HG02970 (cell line): ENCODE measurements at regions not wholly inside any gene's neighbourhood (a gene's known extent, or its start where the extent isn't known, plus 50 kb on each side); places are given as distances from the start of the nearest gene placed in this dataset.

Experiments used
- ATAC-seq: cut with Tn5 transposase; IDR thresholded peaks from one replicate; pipeline ENCODE4 v1.9.1; 2021; ENCODE audit warnings: mild to moderate bottlenecking, moderate library complexity, moderate number of reproducible peaks; ENCODE audit not compliant: unreplicated experiment, low FRiP score

GRCh38 chr1:237998581-237998980 lies 107.9 kb upstream of the ZP4 start:
- no peak for ATAC-seq

- ATAC-seq, result no peak
Observed at GRCh38 chr1:237983496-237983895, 92.8 kb upstream of the ZP4 start.

- ATAC-seq, result no peak
Observed at GRCh38 chr1:237981223-237981622, 90.5 kb upstream of the ZP4 start.

- ATAC-seq, result no peak
Observed at GRCh38 chr1:237976331-237976730, 85.6 kb upstream of the ZP4 start.

GRCh38 chr1:237975903-237976302 lies 85.2 kb upstream of the ZP4 start:
- ATAC-seq, result no peak

GRCh38 chr1:237975376-237975775 lies 84.7 kb upstream of the ZP4 start:
- no peak for ATAC-seq

- no peak for ATAC-seq
Observed at GRCh38 chr1:237972186-237972585, 81.5 kb upstream of the ZP4 start.

GRCh38 chr1:237962985-237963384 lies 72.3 kb upstream of the ZP4 start:
- no peak for ATAC-seq

- ATAC-seq, result no peak
Observed at GRCh38 chr1:237961754-237962153, 71.0 kb upstream of the ZP4 start.

GRCh38 chr1:237959838-237960237 lies 69.1 kb upstream of the ZP4 start:
- ATAC-seq, result no peak

- no peak for ATAC-seq
Observed at GRCh38 chr1:237953238-237953637, 62.5 kb upstream of the ZP4 start.
